ENCODE measurements at regions not wholly inside any gene's neighbourhood (a gene's known extent, or its start where the extent isn't known, plus 50 kb on each side); places are given as distances from the start of the nearest gene placed in this dataset.

DNA sequence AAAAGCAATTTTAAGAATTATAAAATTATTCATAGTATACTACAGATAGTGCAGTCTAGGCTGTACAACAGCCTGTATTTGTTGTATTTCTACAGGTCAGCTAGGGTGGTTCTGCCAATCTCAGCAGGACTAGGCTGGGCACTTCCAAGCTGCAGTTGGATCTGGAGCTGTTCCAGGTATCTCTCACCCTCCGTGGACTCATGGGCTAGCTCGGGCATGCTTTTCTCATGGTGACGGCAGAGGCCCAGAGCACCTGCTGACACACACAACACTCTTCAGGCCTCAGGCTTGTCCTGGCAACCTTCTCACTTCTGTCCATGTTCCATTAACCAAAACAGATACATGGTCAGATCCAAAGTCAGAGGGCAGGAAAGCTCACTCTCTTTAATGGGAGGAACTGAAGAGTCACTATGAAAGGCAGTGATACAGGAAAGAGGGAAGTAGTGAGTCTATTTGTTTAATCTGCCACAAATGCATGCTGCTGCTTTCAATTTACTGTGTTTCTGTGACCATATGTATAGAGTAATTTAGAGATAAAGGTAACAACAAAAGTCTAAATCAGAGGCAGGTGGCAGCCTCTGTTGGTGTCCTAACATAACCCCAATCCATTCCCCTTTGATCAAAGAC lies 462.4 kb upstream of the ACVR2A start:
- TF ChIP-seq EZH2 (IDR thresholded peaks at IDR 0.05; ENCODE audit: borderline replicate concordance, low read depth, low read length, poor library complexity, severe bottlenecking) = no peak
- TF ChIP-seq, protein P1, sequence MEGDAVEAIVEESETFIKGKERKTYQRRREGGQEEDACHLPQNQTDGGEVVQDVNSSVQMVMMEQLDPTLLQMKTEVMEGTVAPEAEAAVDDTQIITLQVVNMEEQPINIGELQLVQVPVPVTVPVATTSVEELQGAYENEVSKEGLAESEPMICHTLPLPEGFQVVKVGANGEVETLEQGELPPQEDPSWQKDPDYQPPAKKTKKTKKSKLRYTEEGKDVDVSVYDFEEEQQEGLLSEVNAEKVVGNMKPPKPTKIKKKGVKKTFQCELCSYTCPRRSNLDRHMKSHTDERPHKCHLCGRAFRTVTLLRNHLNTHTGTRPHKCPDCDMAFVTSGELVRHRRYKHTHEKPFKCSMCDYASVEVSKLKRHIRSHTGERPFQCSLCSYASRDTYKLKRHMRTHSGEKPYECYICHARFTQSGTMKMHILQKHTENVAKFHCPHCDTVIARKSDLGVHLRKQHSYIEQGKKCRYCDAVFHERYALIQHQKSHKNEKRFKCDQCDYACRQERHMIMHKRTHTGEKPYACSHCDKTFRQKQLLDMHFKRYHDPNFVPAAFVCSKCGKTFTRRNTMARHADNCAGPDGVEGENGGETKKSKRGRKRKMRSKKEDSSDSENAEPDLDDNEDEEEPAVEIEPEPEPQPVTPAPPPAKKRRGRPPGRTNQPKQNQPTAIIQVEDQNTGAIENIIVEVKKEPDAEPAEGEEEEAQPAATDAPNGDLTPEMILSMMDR (conservative IDR thresholded peaks at IDR 0.05; ENCODE audit: low read depth, low read length) = no peak
